Caco-2 (cell line): ENCODE measurements at regions not wholly inside any gene's neighbourhood (a gene's known extent, or its start where the extent isn't known, plus 50 kb on each side); places are given as distances from the start of the nearest gene placed in this dataset.
"Not testable (repeated sequence)": the region's sequence is repeated elsewhere in the genome, so short reads cannot be mapped to it uniquely, and the experiment has no call there.

Experiments
- BruUV-seq: library from RNA; stranded (reverse); fragments of 400-500 nt; replicated peaks from 2 replicates; lab custom pipeline; 2021; lab: Mats Ljungman, UMichigan
- CTCF ChIA-PET: fragments of 300-600 bp; sonication (Branson Sonifier 250); formaldehyde crosslinking; loops from one replicate; lab custom pipeline; 2022; ENCODE audit warnings: antibody characterized with exemption; lab: Charles Lee
- POLR2A ChIA-PET: fragments of 300-600 bp; sonication (Branson Sonifier 250); formaldehyde crosslinking; loops from one replicate; lab custom pipeline; 2022; ENCODE audit warnings: antibody characterized with exemption; lab: Charles Lee
- DNase-seq, 2 experiments: peaks; one replicate each; pipeline versions ENCODE4 v3.0.0 to v3.0.0-alpha.2; 2020 to 2022
- H3K27me3 ChIP-seq: replicated peaks from 2 replicates; pipeline ENCODE4 v1.6.0; 2011; ENCODE audit warnings: low read length; ENCODE audit not compliant: control insufficient read depth, insufficient read depth
- H3K36me3 ChIP-seq: 2 replicates; pipeline ENCODE4 v1.5.1; 2011; ENCODE audit warnings: low read length; ENCODE audit not compliant: control insufficient read depth, insufficient read depth
- H3K4me1 ChIP-seq: fragments of 250-450 bp; sonication (Bioruptor Pico); 2 replicates; pipeline ENCODE4 v1.5.1; 2020; ENCODE audit warnings: mild to moderate bottlenecking
- H3K4me3 ChIP-seq: 2 replicates; pipeline ENCODE4 v1.5.1; 2011; ENCODE audit warnings: low read depth, mild to moderate bottlenecking, control low read depth, low read length
- H3K9me3 ChIP-seq: fragments of 250-450 bp; sonication (Bioruptor Pico); 2 replicates; pipeline ENCODE4 v1.5.1; 2020; ENCODE audit warnings: mild to moderate bottlenecking, moderate library complexity
- H3K27ac Mint-ChIP-seq: one replicate; pipeline ENCODE4 v1.8.0; 2022; ENCODE audit warnings: mixed read lengths; ENCODE audit not compliant: unreplicated experiment
- H3K27me3 Mint-ChIP-seq: one replicate; pipeline ENCODE4 v1.8.0; 2022; ENCODE audit warnings: mixed read lengths; ENCODE audit not compliant: insufficient read depth, unreplicated experiment
- H3K36me3 Mint-ChIP-seq: one replicate; pipeline ENCODE4 v1.8.0; 2022; ENCODE audit warnings: mild to moderate bottlenecking, mixed read lengths; ENCODE audit not compliant: insufficient read depth, unreplicated experiment
- H3K4me1 Mint-ChIP-seq: one replicate; pipeline ENCODE4 v1.8.0; 2022; ENCODE audit warnings: low read depth, mixed read lengths; ENCODE audit not compliant: unreplicated experiment
- H3K4me3 Mint-ChIP-seq: one replicate; pipeline ENCODE4 v1.8.0; 2022; ENCODE audit warnings: mild to moderate bottlenecking, moderate library complexity, mixed read lengths; ENCODE audit not compliant: unreplicated experiment
- H3K9me3 Mint-ChIP-seq: one replicate; pipeline ENCODE4 v1.8.0; 2022; ENCODE audit warnings: mixed read lengths; ENCODE audit not compliant: unreplicated experiment
- CTCF ChIP-seq, 2 experiments: fragments of 200-600 bp in 1 of 2; IDR thresholded peaks; 1 replicate in 1 of 2; 2 replicates in 1 of 2; pipeline versions ENCODE4 v1.5.1 to v1.8.0; 2011 to 2022; ENCODE audit warnings: antibody characterized with exemption in 1 of 2, control low read depth in 1 of 2, inconsistent platforms in 1 of 2, low read depth in 1 of 2, low read length in 1 of 2, mild to moderate bottlenecking in 1 of 2, moderate library complexity in 1 of 2; ENCODE audit not compliant: insufficient read depth in 1 of 2, severe bottlenecking in 1 of 2, unreplicated experiment in 1 of 2
- intact Hi-C: fragments of 100-400 bp; cut with micrococcal nuclease; formaldehyde crosslinking; loops from one replicate; pipeline ENCODE4 v1.10.0; 2022; ENCODE audit not compliant: unreplicated experiment

GRCh38 chr6:69570106-69570505, 226.7 kb downstream of the LMBRD1 start:
- Histone ChIP-seq H3K9me3 (no peaks in the 10 kb centered on the region), H3K4me1 (no peaks in the 10 kb centered on the region), H3K27me3 (no peaks in the 10 kb centered on the region), H3K36me3 (no peaks in the 10 kb centered on the region), H3K4me3 (no peak overlapping the region)
- H3K27ac Mint-ChIP-seq: no peak overlapping the region
- ChIA-PET POLR2A (no interaction called here), CTCF (no interaction called here)
- H3K9me3 Mint-ChIP-seq: no peaks in the 10 kb centered on the region
- no peaks in the 10 kb centered on the region for H3K4me1 Mint-ChIP-seq
- H3K4me3 Mint-ChIP-seq: no peak overlapping the region
- H3K36me3 Mint-ChIP-seq: no peaks in the 10 kb centered on the region
- TF ChIP-seq CTCF (IDR thresholded peaks at IDR 0.05; ENCODE audit: insufficient read depth in 1 of 2, low read depth in 1 of 2, low read length in 1 of 2, severe bottlenecking in 1 of 2, unreplicated experiment in 1 of 2): no peak
- no peaks in the 10 kb centered on the region for H3K27me3 Mint-ChIP-seq
- intact Hi-C loops: no loop called here
- no peak for DNase-seq
- BruUV-seq: no TSS peak

GRCh38 chr6:69560597-69560996, 236.2 kb downstream of the LMBRD1 start:
- DNase-seq, H3K36me3 ChIP-seq, H3K4me3 ChIP-seq, intact Hi-C loops, H3K36me3 Mint-ChIP-seq, H3K4me3 Mint-ChIP-seq, H3K27me3 Mint-ChIP-seq, H3K27ac Mint-ChIP-seq, CTCF ChIA-PET, H3K4me1 Mint-ChIP-seq, H3K4me1 ChIP-seq, BruUV-seq, H3K27me3 ChIP-seq, POLR2A ChIA-PET, H3K9me3 ChIP-seq: not testable (repeated sequence)
- peaks cover 10% of the 10 kb centered on the region for H3K9me3 Mint-ChIP-seq

- ChIA-PET CTCF (no interaction called here), POLR2A (no interaction called here)
- no peaks in the 10 kb centered on the region for H3K27me3 ChIP-seq
- Mint-ChIP-seq H3K9me3 (no peaks in the 10 kb centered on the region), H3K4me3 (no peak overlapping the region), H3K36me3 (no peaks in the 10 kb centered on the region), H3K27me3 (no peaks in the 10 kb centered on the region), H3K4me1 (no peaks in the 10 kb centered on the region), H3K27ac (no peak overlapping the region)
- no peak for TF ChIP-seq CTCF (IDR thresholded peaks at IDR 0.05; ENCODE audit: insufficient read depth in 1 of 2, low read depth in 1 of 2, low read length in 1 of 2, severe bottlenecking in 1 of 2, unreplicated experiment in 1 of 2)
- H3K4me3 ChIP-seq: no peak overlapping the region
- intact Hi-C loops: no loop called here
- no peaks in the 10 kb centered on the region for H3K4me1 ChIP-seq
- BruUV-seq: no TSS peak
- H3K36me3 ChIP-seq: no peaks in the 10 kb centered on the region
- no peaks in the 10 kb centered on the region; the same call in 1 of the 2 replicates for H3K9me3 ChIP-seq
- DNase-seq: no peak
Observed at GRCh38 chr6:69555088-69555638, 241.6 kb downstream of the LMBRD1 start.

GRCh38 chr6:69542494-69542893, 254.3 kb downstream of the LMBRD1 start:
- Mint-ChIP-seq H3K27me3 (peaks cover 5% of the 10 kb centered on the region), H3K4me3 (no peak overlapping the region), H3K36me3 (no peaks in the 10 kb centered on the region), H3K27ac (no peak overlapping the region), H3K4me1 (no peaks in the 10 kb centered on the region), H3K9me3 (no peaks in the 10 kb centered on the region)
- Histone ChIP-seq H3K4me1 (no peaks in the 10 kb centered on the region), H3K9me3 (no peaks in the 10 kb centered on the region), H3K27me3 (no peaks in the 10 kb centered on the region), H3K4me3 (no peak overlapping the region), H3K36me3 (no peaks in the 10 kb centered on the region)
- no TSS peak for BruUV-seq
- no peak for DNase-seq
- no peak for TF ChIP-seq CTCF (IDR thresholded peaks at IDR 0.05; ENCODE audit: insufficient read depth in 1 of 2, low read depth in 1 of 2, low read length in 1 of 2, severe bottlenecking in 1 of 2, unreplicated experiment in 1 of 2)
- ChIA-PET POLR2A (no interaction called here), CTCF (no interaction called here)
- intact Hi-C loops: no loop called here
